Nephron progenitor cell (in vitro differentiated cells): ENCODE measurements at regions not wholly inside any gene's neighbourhood (a gene's known extent, or its start where the extent isn't known, plus 50 kb on each side); places are given as distances from the start of the nearest gene placed in this dataset.

Experiments
- DNase-seq: peaks from one replicate; pipeline ENCODE4 v3.0.0; 2021
- H3K27ac Mint-ChIP-seq: 2 replicates; pipeline ENCODE4 v1.8.0; 2021; ENCODE audit warnings: mild to moderate bottlenecking, moderate library complexity, mixed read lengths
- H3K27me3 Mint-ChIP-seq: 2 replicates; pipeline ENCODE4 v1.8.0; 2021; ENCODE audit warnings: mild to moderate bottlenecking, low read depth, mixed read lengths; ENCODE audit not compliant: poor library complexity
- H3K36me3 Mint-ChIP-seq: 2 replicates; pipeline ENCODE4 v1.8.0; 2021; ENCODE audit warnings: low read depth, mixed read lengths
- H3K4me1 Mint-ChIP-seq: 2 replicates; pipeline ENCODE4 v1.8.0; 2021; ENCODE audit warnings: mixed read lengths
- H3K4me3 Mint-ChIP-seq: 2 replicates; pipeline ENCODE4 v1.8.0; 2021; ENCODE audit warnings: mild to moderate bottlenecking, moderate library complexity, mixed read lengths
- H3K9me3 Mint-ChIP-seq: 2 replicates; pipeline ENCODE4 v1.8.0; 2021; ENCODE audit warnings: mild to moderate bottlenecking, moderate library complexity, mixed read lengths
- CTCF ChIP-seq: fragments of 200-600 bp; sonication (generic); IDR thresholded peaks from 2 replicates; pipeline ENCODE4 v1.5.0; 2021; ENCODE audit warnings: antibody characterized with exemption

DNA sequence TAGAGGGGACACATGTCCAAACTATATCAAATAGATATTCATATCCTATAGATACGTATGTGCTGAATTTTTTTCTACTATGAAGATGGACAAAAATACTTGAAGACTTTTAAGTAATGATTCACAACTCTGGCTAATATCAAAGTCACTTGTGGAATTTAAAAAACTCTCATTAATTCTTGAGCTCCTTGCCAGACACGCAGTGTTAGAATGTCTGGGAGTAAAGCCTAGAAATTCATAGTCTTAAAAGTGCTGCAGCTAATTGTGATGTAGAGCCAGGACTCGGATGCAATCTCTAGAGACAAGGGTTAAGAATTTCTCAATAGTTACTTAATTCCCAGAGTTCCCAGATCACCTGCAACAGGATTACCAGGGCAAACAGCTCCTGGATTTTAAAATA lies 107.4 kb downstream of the ARL6IP6 start:
- no peak overlapping the region for H3K4me3 Mint-ChIP-seq
- no peaks in the 10 kb centered on the region for H3K36me3 Mint-ChIP-seq
- peaks cover 6% of the 10 kb centered on the region for H3K27me3 Mint-ChIP-seq
- DNase-seq: no peak
- H3K4me1 Mint-ChIP-seq: no peaks in the 10 kb centered on the region
- H3K27ac Mint-ChIP-seq: no peak overlapping the region
- no peak for TF ChIP-seq CTCF
- H3K9me3 Mint-ChIP-seq: no peaks in the 10 kb centered on the region

DNA sequence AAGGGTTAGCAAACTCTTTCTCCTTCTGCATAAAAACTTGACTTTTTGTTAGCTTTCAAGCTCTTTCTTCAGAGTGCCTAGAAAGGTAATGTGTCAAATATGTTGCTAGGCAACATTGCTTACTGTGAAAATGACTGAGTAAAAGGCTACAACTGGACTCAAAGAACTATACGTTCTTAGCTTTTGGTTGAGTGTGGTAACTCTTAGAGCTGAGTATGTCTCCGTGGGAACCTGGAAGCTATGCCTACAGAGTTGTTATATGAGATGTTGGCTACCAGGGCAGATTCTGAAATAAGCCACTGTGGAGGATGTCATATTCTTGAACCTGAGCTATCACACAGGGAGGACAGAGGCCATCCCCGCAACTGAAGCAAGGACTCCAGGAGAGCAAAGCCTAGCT lies 105.5 kb downstream of the ARL6IP6 start:
- Mint-ChIP-seq H3K4me3 (no peak overlapping the region), H3K27me3 (peaks cover 6% of the 10 kb centered on the region), H3K36me3 (no peaks in the 10 kb centered on the region), H3K9me3 (no peaks in the 10 kb centered on the region), H3K4me1 (no peaks in the 10 kb centered on the region), H3K27ac (no peak overlapping the region)
- DNase-seq: no peak
- no peak for TF ChIP-seq CTCF

- Mint-ChIP-seq H3K4me1 (no peaks in the 10 kb centered on the region), H3K4me3 (no peak overlapping the region), H3K9me3 (no peaks in the 10 kb centered on the region), H3K36me3 (no peaks in the 10 kb centered on the region), H3K27me3 (peaks cover 6% of the 10 kb centered on the region), H3K27ac (no peak overlapping the region)
- no peak for TF ChIP-seq CTCF
- no peak for DNase-seq
These were observed 104.3 kb downstream of the ARL6IP6 start for GRCh38 chr2:152822676-152823075.

DNA sequence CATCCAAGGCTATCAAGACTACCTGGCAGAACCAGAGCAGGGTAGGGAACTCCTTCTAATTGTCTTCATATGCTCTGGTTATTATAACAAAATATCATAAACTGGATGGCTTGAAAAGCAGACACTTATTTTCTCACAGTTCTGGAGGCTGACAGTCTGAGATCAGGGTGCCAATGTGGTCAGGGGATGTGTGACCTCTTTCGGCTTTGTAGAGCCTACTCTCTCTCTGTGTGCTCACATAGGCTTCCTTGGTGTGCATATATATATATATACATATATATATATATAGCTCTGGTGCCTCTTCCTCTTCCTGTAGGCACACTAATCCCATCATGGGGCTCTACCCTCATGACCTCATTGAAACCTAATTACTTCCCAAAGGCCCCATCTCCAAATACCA lies 101.6 kb downstream of the ARL6IP6 start:
- no peaks in the 10 kb centered on the region for H3K4me1 Mint-ChIP-seq
- H3K9me3 Mint-ChIP-seq: no peaks in the 10 kb centered on the region
- no peaks in the 10 kb centered on the region for H3K36me3 Mint-ChIP-seq
- no peak overlapping the region for H3K27ac Mint-ChIP-seq
- TF ChIP-seq CTCF: no peak
- no peak overlapping the region for H3K4me3 Mint-ChIP-seq
- peaks cover 6% of the 10 kb centered on the region for H3K27me3 Mint-ChIP-seq
- DNase-seq: no peak

GRCh38 chr2:152815634-152816257 lies 97.3 kb downstream of the ARL6IP6 start:
- H3K4me3 Mint-ChIP-seq: no peak overlapping the region
- H3K4me1 Mint-ChIP-seq: no peaks in the 10 kb centered on the region
- no peaks in the 10 kb centered on the region for H3K27me3 Mint-ChIP-seq
- peaks cover 14% of the 10 kb centered on the region for H3K36me3 Mint-ChIP-seq
- H3K27ac Mint-ChIP-seq: no peak overlapping the region
- TF ChIP-seq CTCF: no peak
- peaks cover 20% of the 10 kb centered on the region for H3K9me3 Mint-ChIP-seq
- DNase-seq: no peak

DNA sequence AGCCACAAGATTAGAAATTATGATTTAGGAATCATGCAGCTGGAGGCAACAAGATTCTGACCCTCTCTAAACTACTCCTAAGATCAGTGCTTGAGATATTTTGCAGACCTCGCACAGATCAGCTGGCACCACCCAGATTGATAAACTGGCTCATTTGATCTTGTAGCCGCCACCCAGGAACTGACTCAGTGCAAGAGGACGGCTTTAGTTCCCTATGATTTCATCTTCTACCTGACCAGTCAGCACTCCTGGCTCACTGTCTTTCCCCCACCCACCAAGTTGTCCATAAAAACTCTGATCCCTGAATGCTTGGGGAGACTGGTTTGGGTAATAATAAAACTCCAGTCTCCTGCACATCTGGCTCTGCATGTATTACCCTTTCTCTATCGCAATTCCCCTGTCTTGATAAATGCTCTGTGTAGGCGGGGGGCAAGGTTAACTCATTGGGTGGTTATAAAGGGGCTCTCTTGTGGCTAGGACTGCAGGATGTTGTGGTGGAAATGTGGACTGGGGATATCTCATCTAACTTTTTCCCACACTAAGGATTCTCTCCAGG lies 96.1 kb downstream of the ARL6IP6 start:
- Mint-ChIP-seq H3K27me3 (no peaks in the 10 kb centered on the region), H3K4me1 (no peaks in the 10 kb centered on the region), H3K27ac (peak overlapping the region; percentile 7), H3K36me3 (peaks cover 14% of the 10 kb centered on the region), H3K4me3 (no peak overlapping the region), H3K9me3 (peaks cover 27% of the 10 kb centered on the region)
- no peak for TF ChIP-seq CTCF
- no peak for DNase-seq
